CD8-positive, alpha-beta memory T cell (primary cell): ENCODE measurements at regions not wholly inside any gene's neighbourhood (a gene's known extent, or its start where the extent isn't known, plus 50 kb on each side); places are given as distances from the start of the nearest gene placed in this dataset.

Experiments used
- CTCF ChIA-PET: fragments of 350-600 bp; sonication (Branson Sonifier 250); formaldehyde crosslinking; loops from one replicate; lab custom pipeline; 2021; ENCODE audit warnings: antibody characterized with exemption; lab: Charles Lee
- POLR2A ChIA-PET: fragments of 350-600 bp; sonication (Branson Sonifier 250); formaldehyde crosslinking; loops from one replicate; lab custom pipeline; 2021; ENCODE audit warnings: antibody characterized with exemption; lab: Charles Lee
- DNase-seq, 5 donors: peaks; one replicate each; pipeline versions ENCODE4 v3.0.0 to v3.0.0-alpha.2; 2020 to 2022; ENCODE audit warnings: mixed read lengths in 1 of 5
- H3K27ac ChIP-seq: one replicate; pipeline ENCODE4 v1.7.0; 2013; ENCODE audit warnings: low read depth, mild to moderate bottlenecking, low read length, moderate library complexity
- H3K27me3 ChIP-seq: 2 replicates; pipeline ENCODE4 v1.7.0; 2013; ENCODE audit warnings: low read length, mild to moderate bottlenecking; ENCODE audit not compliant: insufficient read depth, poor library complexity, severe bottlenecking
- H3K36me3 ChIP-seq: 2 replicates; pipeline ENCODE4 v1.7.0; 2013; ENCODE audit warnings: mild to moderate bottlenecking, low read length, moderate library complexity; ENCODE audit not compliant: insufficient read depth
- H3K4me1 ChIP-seq: 2 replicates; pipeline ENCODE4 v1.7.0; 2013; ENCODE audit warnings: mild to moderate bottlenecking, low read length, moderate library complexity; ENCODE audit not compliant: insufficient read depth
- H3K4me3 ChIP-seq: 2 replicates; pipeline ENCODE4 v1.7.0; 2013; ENCODE audit warnings: mild to moderate bottlenecking, low read length
- H3K9me3 ChIP-seq: 2 replicates; pipeline ENCODE4 v1.7.0; 2013; ENCODE audit warnings: mild to moderate bottlenecking, low read length
- H3K27ac Mint-ChIP-seq, 8 donors: one replicate each; pipeline ENCODE4 v1.8.0; 2020 to 2021; ENCODE audit warnings: mixed read lengths in 8 of 8, mild to moderate bottlenecking in 6 of 8, inconsistent platforms in 3 of 8, moderate library complexity in 3 of 8
- H3K27me3 Mint-ChIP-seq, 2 donors: one replicate each; pipeline ENCODE4 v1.8.0; 2020 to 2021; ENCODE audit warnings: mixed read lengths in 2 of 2, mild to moderate bottlenecking in 1 of 2, moderate library complexity in 1 of 2
- H3K36me3 Mint-ChIP-seq, 3 donors: one replicate each; pipeline ENCODE4 v1.8.0; 2020 to 2021; ENCODE audit warnings: mixed read lengths in 3 of 3, inconsistent platforms in 1 of 3, mild to moderate bottlenecking in 1 of 3
- H3K4me1 Mint-ChIP-seq, 3 donors: one replicate each; pipeline ENCODE4 v1.8.0; 2020 to 2021; ENCODE audit warnings: mixed read lengths in 3 of 3, inconsistent platforms in 1 of 3, mild to moderate bottlenecking in 1 of 3
- H3K4me3 Mint-ChIP-seq, 7 donors: one replicate each; pipeline ENCODE4 v1.8.0; 2020 to 2021; ENCODE audit warnings: mixed read lengths in 7 of 7, mild to moderate bottlenecking in 6 of 7, moderate library complexity in 4 of 7, inconsistent platforms in 2 of 7
- H3K9me3 Mint-ChIP-seq, 5 donors: one replicate each; pipeline ENCODE4 v1.8.0; 2020 to 2022; ENCODE audit warnings: mixed read lengths in 5 of 5, mild to moderate bottlenecking in 3 of 5, moderate library complexity in 2 of 5, inconsistent platforms in 1 of 5

DNA sequence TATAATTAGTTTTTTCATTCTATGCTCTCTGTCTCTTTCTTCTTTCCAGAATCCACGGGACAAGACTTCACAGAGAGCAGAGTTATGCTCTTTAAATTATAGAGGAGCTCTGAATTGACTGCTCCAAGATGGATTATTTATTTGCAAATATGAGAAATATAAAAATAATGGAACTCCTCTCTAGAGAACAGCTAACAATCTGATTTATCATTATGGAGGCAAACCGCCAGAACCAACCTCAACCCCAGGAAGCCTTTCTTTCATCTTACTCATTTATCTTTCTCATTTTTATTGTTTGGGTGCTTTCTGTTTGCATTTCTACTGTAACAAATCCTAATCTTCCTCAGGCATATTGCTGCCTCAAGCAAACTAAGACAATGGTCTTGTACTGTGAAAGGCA is 216.5 kb downstream of the C12orf50 start:
- ChIA-PET CTCF (no interaction called here), POLR2A (no interaction called here)
- Histone ChIP-seq H3K4me3 (no peak overlapping the region), H3K36me3 (no peaks in the 10 kb centered on the region), H3K4me1 (no peaks in the 10 kb centered on the region), H3K27ac (no peak overlapping the region), H3K27me3 (no peaks in the 10 kb centered on the region), H3K9me3 (no peaks in the 10 kb centered on the region)
- Mint-ChIP-seq H3K4me3 (no peak overlapping the region), H3K27me3 (no peaks in the 10 kb centered on the region), H3K4me1 (no peaks in the 10 kb centered on the region), H3K27ac (no peak overlapping the region), H3K36me3 (no peaks in the 10 kb centered on the region), H3K9me3 (peaks cover 0 to 4% (median 0%) of the 10 kb centered on the region in 5 donors)
- DNase-seq = no peak

GRCh38 chr12:87812030-87812429 is 217.2 kb downstream of the C12orf50 start:
- H3K9me3 ChIP-seq = no peaks in the 10 kb centered on the region

GRCh38 chr12:87809916-87810315 is 219.3 kb downstream of the C12orf50 start:
- Mint-ChIP-seq H3K4me3 (no peak overlapping the region), H3K9me3 (peaks cover 0 to 4% (median 0%) of the 10 kb centered on the region in 5 donors), H3K27me3 (no peaks in the 10 kb centered on the region), H3K36me3 (no peaks in the 10 kb centered on the region), H3K27ac (no peak overlapping the region), H3K4me1 (no peaks in the 10 kb centered on the region)
- Histone ChIP-seq H3K27me3 (no peaks in the 10 kb centered on the region), H3K36me3 (no peaks in the 10 kb centered on the region), H3K9me3 (no peaks in the 10 kb centered on the region), H3K4me3 (no peak overlapping the region), H3K4me1 (no peaks in the 10 kb centered on the region), H3K27ac (no peak overlapping the region)
- ChIA-PET POLR2A (no interaction called here), CTCF (no interaction called here)
- DNase-seq = no peak

More at GRCh38 chr12:87812030-87812429, 217.2 kb downstream of the C12orf50 start:
- H3K36me3 ChIP-seq = no peaks in the 10 kb centered on the region
- no peak overlapping the region for H3K4me3 Mint-ChIP-seq
- H3K4me1 Mint-ChIP-seq = no peaks in the 10 kb centered on the region
- CTCF ChIA-PET = no interaction called here
- peaks cover 0 to 4% (median 0%) of the 10 kb centered on the region in 5 donors for H3K9me3 Mint-ChIP-seq
- H3K4me3 ChIP-seq = no peak overlapping the region
- DNase-seq = no peak
- no peaks in the 10 kb centered on the region for H3K36me3 Mint-ChIP-seq
- no peaks in the 10 kb centered on the region for H3K27me3 ChIP-seq
- H3K27me3 Mint-ChIP-seq = no peaks in the 10 kb centered on the region
- no peak overlapping the region for H3K27ac Mint-ChIP-seq
- no peaks in the 10 kb centered on the region for H3K4me1 ChIP-seq
- POLR2A ChIA-PET = no interaction called here
- H3K27ac ChIP-seq = no peak overlapping the region

DNA sequence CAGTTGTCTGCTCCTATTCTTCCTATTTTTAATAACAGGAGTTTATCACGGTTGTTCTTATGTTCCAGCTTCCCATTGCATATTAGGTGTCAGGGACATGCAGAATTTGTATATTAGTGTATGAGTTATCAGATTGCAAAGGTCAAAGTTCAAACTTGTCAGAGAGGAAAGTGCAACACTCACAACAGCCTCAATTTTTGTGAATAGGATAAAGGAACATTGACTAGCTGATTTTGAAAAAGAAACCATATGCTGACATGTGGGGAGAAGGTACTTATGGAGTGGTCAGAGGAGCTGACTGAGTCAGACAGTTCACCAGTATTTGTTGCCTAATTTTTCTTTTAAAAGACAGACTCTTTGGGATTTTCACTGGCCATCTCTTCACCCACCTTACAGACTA is 222.1 kb downstream of the C12orf50 start:
- H3K36me3 ChIP-seq = no peaks in the 10 kb centered on the region
- no peaks in the 10 kb centered on the region for H3K27me3 Mint-ChIP-seq
- no peak overlapping the region for H3K27ac ChIP-seq
- no peaks in the 10 kb centered on the region for H3K9me3 ChIP-seq
- ChIA-PET POLR2A (no interaction called here), CTCF (no interaction called here)
- no peaks in the 10 kb centered on the region for H3K4me1 ChIP-seq
- no peaks in the 10 kb centered on the region for H3K27me3 ChIP-seq
- DNase-seq = no peak
- no peaks in the 10 kb centered on the region for H3K4me1 Mint-ChIP-seq
- no peak overlapping the region for H3K27ac Mint-ChIP-seq
- H3K36me3 Mint-ChIP-seq = no peaks in the 10 kb centered on the region
- no peak overlapping the region for H3K4me3 Mint-ChIP-seq
- peaks cover 0 to 4% (median 0%) of the 10 kb centered on the region in 5 donors for H3K9me3 Mint-ChIP-seq
- no peak overlapping the region for H3K4me3 ChIP-seq

GRCh38 chr12:87806310-87806709 is 222.9 kb downstream of the C12orf50 start:
- H3K4me3 ChIP-seq = no peak overlapping the region
- no peaks in the 10 kb centered on the region for H3K27me3 ChIP-seq
- H3K36me3 Mint-ChIP-seq = no peaks in the 10 kb centered on the region
- no peaks in the 10 kb centered on the region for H3K4me1 Mint-ChIP-seq
- no peak overlapping the region for H3K4me3 Mint-ChIP-seq
- CTCF ChIA-PET = no interaction called here
- no peaks in the 10 kb centered on the region for H3K36me3 ChIP-seq
- no peak overlapping the region for H3K27ac Mint-ChIP-seq
- H3K4me1 ChIP-seq = no peaks in the 10 kb centered on the region
- peaks cover 0 to under 1% (median 0%) of the 10 kb centered on the region in 5 donors for H3K9me3 Mint-ChIP-seq
- POLR2A ChIA-PET = no interaction called here
- H3K9me3 ChIP-seq = no peaks in the 10 kb centered on the region
- no peaks in the 10 kb centered on the region for H3K27me3 Mint-ChIP-seq
- no peak for DNase-seq
- no peak overlapping the region for H3K27ac ChIP-seq

DNA sequence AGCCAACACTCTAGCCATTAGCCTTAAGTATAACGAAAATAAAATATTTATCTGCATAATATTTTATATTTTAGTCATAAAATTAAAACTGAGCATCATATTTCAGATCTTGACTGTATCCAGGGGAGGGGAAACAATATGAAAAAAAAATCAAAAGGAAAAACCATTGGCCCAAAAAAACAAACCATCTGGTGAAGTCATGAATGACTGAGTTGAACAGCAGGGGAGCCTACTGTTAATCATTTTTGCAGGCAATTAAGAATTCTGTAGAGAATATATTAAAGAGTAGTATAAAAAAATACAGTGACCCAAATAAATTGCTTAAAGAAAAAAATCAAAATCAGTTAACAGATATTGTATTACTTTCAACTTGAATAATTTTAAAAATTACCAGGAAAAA is 224.8 kb downstream of the C12orf50 start:
- H3K27ac ChIP-seq = no peak overlapping the region
- Mint-ChIP-seq H3K4me1 (no peaks in the 10 kb centered on the region), H3K36me3 (no peaks in the 10 kb centered on the region), H3K27me3 (no peaks in the 10 kb centered on the region), H3K9me3 (peaks cover 0 to 2% (median 0%) of the 10 kb centered on the region in 5 donors), H3K27ac (no peak overlapping the region), H3K4me3 (no peak overlapping the region)
- no peak for DNase-seq
- POLR2A ChIA-PET = no interaction called here
- no peaks in the 10 kb centered on the region for H3K9me3 ChIP-seq
- H3K36me3 ChIP-seq = no peaks in the 10 kb centered on the region
- no peaks in the 10 kb centered on the region for H3K27me3 ChIP-seq
- H3K4me3 ChIP-seq = no peak overlapping the region
- CTCF ChIA-PET = no interaction called here
- no peaks in the 10 kb centered on the region for H3K4me1 ChIP-seq

GRCh38 chr12:87802721-87803011 is 226.5 kb downstream of the C12orf50 start:
- H3K27me3 Mint-ChIP-seq = no peaks in the 10 kb centered on the region
- H3K4me3 ChIP-seq = no peak overlapping the region
- ChIA-PET CTCF (no interaction called here), POLR2A (no interaction called here)
- no peak overlapping the region for H3K27ac ChIP-seq
- no peaks in the 10 kb centered on the region for H3K36me3 Mint-ChIP-seq
- H3K9me3 ChIP-seq = no peaks in the 10 kb centered on the region
- no peaks in the 10 kb centered on the region for H3K27me3 ChIP-seq
- no peak overlapping the region for H3K27ac Mint-ChIP-seq
- H3K36me3 ChIP-seq = no peaks in the 10 kb centered on the region
- no peak overlapping the region for H3K4me3 Mint-ChIP-seq
- no peaks in the 10 kb centered on the region for H3K4me1 ChIP-seq
- no peaks in the 10 kb centered on the region for H3K4me1 Mint-ChIP-seq
- peaks cover 0 to 2% (median 0%) of the 10 kb centered on the region in 5 donors for H3K9me3 Mint-ChIP-seq
- no peak for DNase-seq

- H3K27me3 Mint-ChIP-seq = no peaks in the 10 kb centered on the region
- H3K4me1 Mint-ChIP-seq = no peaks in the 10 kb centered on the region
- no peaks in the 10 kb centered on the region for H3K36me3 Mint-ChIP-seq
- H3K9me3 Mint-ChIP-seq = peaks cover 0 to 2% (median 0%) of the 10 kb centered on the region in 5 donors
- no peaks in the 10 kb centered on the region for H3K27me3 ChIP-seq
- no peak for DNase-seq
- no peaks in the 10 kb centered on the region for H3K36me3 ChIP-seq
- no peak overlapping the region for H3K4me3 Mint-ChIP-seq
- H3K27ac Mint-ChIP-seq = no peak overlapping the region
- H3K27ac ChIP-seq = no peak overlapping the region
- ChIA-PET POLR2A (no interaction called here), CTCF (no interaction called here)
- no peaks in the 10 kb centered on the region for H3K9me3 ChIP-seq
- H3K4me1 ChIP-seq = no peaks in the 10 kb centered on the region
- no peak overlapping the region for H3K4me3 ChIP-seq
Observed at GRCh38 chr12:87801860-87802720, 227.1 kb downstream of the C12orf50 start.
